Neural crest cell (in vitro differentiated cells): ENCODE measurements at regions not wholly inside any gene's neighbourhood (a gene's known extent, or its start where the extent isn't known, plus 50 kb on each side); places are given as distances from the start of the nearest gene placed in this dataset.

Source experiments
- DNase-seq: peaks from one replicate; pipeline ENCODE4 v3.0.0; 2021; ENCODE audit warnings: low read depth, mixed read lengths, low spot score
- H3K27ac Mint-ChIP-seq: one replicate; pipeline ENCODE4 v1.8.0; 2021; ENCODE audit warnings: mild to moderate bottlenecking, mixed read lengths; ENCODE audit not compliant: unreplicated experiment
- H3K27me3 Mint-ChIP-seq: 2 replicates; pipeline ENCODE4 v1.8.0; 2021; ENCODE audit warnings: low read depth, mild to moderate bottlenecking, mixed read lengths
- H3K36me3 Mint-ChIP-seq: 2 replicates; pipeline ENCODE4 v1.8.0; 2021; ENCODE audit warnings: low read depth, mild to moderate bottlenecking, mixed read lengths
- H3K4me1 Mint-ChIP-seq: 2 replicates; pipeline ENCODE4 v1.8.0; 2021; ENCODE audit warnings: mixed read lengths
- H3K4me3 Mint-ChIP-seq: one replicate; pipeline ENCODE4 v1.8.0; 2021; ENCODE audit warnings: mild to moderate bottlenecking, mixed read lengths
- H3K9me3 Mint-ChIP-seq: 2 replicates; pipeline ENCODE4 v1.8.0; 2021; ENCODE audit warnings: mixed read lengths
- TF ChIP-seq, protein P1 (sequence below): fragments of 200-600 bp; sonication (generic); conservative IDR thresholded peaks from 2 replicates; pipeline ENCODE4 v1.5.0; 2021; ENCODE audit warnings: antibody characterized with exemption, mild to moderate bottlenecking

DNA sequence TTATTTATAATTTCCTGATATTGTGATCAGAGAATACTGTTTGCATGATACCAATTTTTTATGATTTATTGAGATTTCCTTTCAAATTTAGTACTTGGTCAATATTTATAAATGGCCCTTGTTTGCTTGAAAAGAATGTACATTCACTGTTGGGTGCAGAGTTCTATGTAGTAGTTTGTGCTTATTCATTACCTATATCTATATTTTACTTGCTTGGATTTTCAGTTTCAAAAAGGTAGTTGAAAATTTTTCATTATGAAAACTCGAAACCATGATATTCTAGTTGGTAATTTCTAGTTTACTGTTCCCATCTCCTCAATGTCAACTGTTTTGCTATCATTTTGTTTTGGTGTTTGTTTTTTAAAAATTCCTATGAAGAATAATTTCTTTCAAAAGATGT, 155.7 kb downstream of the AASDHPPT start:
- Mint-ChIP-seq H3K27ac (no peak overlapping the region), H3K4me3 (no peak overlapping the region), H3K27me3 (no peaks in the 10 kb centered on the region), H3K9me3 (peaks cover 11% of the 10 kb centered on the region), H3K4me1 (no peaks in the 10 kb centered on the region), H3K36me3 (no peaks in the 10 kb centered on the region)
- DNase-seq, result no peak
- TF ChIP-seq, protein P1, sequence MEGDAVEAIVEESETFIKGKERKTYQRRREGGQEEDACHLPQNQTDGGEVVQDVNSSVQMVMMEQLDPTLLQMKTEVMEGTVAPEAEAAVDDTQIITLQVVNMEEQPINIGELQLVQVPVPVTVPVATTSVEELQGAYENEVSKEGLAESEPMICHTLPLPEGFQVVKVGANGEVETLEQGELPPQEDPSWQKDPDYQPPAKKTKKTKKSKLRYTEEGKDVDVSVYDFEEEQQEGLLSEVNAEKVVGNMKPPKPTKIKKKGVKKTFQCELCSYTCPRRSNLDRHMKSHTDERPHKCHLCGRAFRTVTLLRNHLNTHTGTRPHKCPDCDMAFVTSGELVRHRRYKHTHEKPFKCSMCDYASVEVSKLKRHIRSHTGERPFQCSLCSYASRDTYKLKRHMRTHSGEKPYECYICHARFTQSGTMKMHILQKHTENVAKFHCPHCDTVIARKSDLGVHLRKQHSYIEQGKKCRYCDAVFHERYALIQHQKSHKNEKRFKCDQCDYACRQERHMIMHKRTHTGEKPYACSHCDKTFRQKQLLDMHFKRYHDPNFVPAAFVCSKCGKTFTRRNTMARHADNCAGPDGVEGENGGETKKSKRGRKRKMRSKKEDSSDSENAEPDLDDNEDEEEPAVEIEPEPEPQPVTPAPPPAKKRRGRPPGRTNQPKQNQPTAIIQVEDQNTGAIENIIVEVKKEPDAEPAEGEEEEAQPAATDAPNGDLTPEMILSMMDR, result no peak

GRCh38 chr11:106234794-106235193, 157.3 kb downstream of the AASDHPPT start:
- TF ChIP-seq, protein P1, result no peak
- peaks cover 6% of the 10 kb centered on the region for H3K9me3 Mint-ChIP-seq
- H3K4me1 Mint-ChIP-seq, result no peaks in the 10 kb centered on the region

GRCh38 chr11:106236295-106236694, 158.8 kb downstream of the AASDHPPT start:
- Mint-ChIP-seq H3K27me3 (no peaks in the 10 kb centered on the region), H3K4me1 (no peaks in the 10 kb centered on the region), H3K9me3 (no peaks in the 10 kb centered on the region), H3K4me3 (no peak overlapping the region), H3K27ac (no peak overlapping the region), H3K36me3 (no peaks in the 10 kb centered on the region)
- no peak for DNase-seq
- TF ChIP-seq, protein P1, result no peak

More at GRCh38 chr11:106234794-106235193, 157.3 kb downstream of the AASDHPPT start:
- Mint-ChIP-seq H3K36me3 (no peaks in the 10 kb centered on the region), H3K27ac (no peak overlapping the region), H3K4me3 (no peak overlapping the region), H3K27me3 (no peaks in the 10 kb centered on the region)
- no peak for DNase-seq

DNA sequence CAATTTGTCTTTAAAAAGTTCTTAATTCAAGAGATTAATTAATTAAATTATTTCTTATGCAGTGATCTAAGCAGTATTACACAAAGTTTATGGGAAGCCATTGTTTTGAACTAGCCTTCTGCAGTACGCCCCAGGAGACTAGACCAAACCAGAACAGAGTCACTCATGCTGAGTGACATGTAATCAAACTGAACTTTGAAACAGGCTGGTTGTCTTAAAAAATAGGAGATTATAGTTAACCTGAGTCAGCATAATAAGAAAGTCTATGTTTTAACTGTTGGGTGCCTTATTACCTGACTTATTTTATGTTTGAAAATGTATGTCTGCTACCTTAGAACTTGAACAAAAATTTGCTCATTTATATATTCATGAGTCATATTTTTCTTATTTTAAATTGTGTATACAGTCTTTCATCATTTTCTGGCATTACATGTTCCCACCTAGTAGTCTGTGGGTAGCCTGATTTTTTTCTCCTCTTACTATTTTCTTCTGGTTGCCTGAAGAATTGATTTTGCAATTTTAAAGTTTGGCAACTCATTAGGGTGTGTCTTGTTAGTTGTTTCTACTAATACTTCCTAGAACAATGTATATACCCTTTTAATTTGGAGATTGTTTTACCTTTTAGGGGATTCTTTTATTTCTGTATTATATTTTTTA, 161.4 kb downstream of the AASDHPPT start:
- no peak for DNase-seq
- Mint-ChIP-seq H3K36me3 (peaks cover 1% of the 10 kb centered on the region), H3K27me3 (no peaks in the 10 kb centered on the region), H3K27ac (no peak overlapping the region), H3K9me3 (no peaks in the 10 kb centered on the region), H3K4me1 (no peaks in the 10 kb centered on the region), H3K4me3 (no peak overlapping the region)
- TF ChIP-seq, protein P1, result no peak

DNA sequence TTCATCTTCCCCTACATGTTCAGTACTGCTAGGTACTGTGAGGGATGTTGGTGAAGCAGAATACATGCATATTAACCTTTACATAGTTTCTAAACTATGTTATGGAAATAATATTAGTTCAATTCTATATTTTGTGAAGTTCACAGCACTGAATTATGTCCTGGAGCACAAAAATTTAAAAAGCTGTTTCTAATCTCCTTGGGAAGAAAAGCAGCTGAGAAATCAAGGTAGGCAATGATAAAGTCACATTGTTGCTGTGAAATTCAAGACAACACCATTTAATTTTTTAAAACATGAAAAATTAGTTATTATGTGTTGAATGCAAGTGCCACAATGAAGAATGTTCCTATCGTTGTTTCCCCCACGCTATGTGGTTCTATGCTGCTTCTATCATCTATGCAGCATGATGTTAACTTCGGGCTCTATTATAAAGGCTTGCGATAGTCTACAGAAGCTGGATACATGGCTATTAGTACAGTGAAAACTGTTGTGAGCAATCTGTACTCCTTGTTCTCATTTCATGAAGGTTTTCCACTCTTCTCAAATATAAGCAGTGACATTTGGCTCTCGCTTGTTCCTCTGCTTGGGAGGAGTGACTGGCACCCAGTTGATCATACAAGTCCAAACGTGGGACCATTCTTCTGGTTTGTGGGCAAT, 164.3 kb downstream of the AASDHPPT start:
- H3K27me3 Mint-ChIP-seq, result no peaks in the 10 kb centered on the region
- TF ChIP-seq, protein P1, result no peak
- H3K9me3 Mint-ChIP-seq, result peaks cover 14% of the 10 kb centered on the region

More for the DNA sequence above, 164.3 kb downstream of the AASDHPPT start:
- Mint-ChIP-seq H3K36me3 (peaks cover 2% of the 10 kb centered on the region), H3K4me3 (no peak overlapping the region), H3K27ac (no peak overlapping the region), H3K4me1 (no peaks in the 10 kb centered on the region)
- no peak for DNase-seq
